HepG2 (cell line): ENCODE measurements at regions not wholly inside any gene's neighbourhood (a gene's known extent, or its start where the extent isn't known, plus 50 kb on each side); places are given as distances from the start of the nearest gene placed in this dataset.

ENCODE experiments used
- BRCA1 ChIP-seq: sonication (generic); formaldehyde crosslinking; IDR thresholded peaks from 2 replicates; pipeline ENCODE4 v1.4.0; 2020; ENCODE audit warnings: missing genetic modification reagents
- CREB1 ChIP-seq, 2 experiments: fragments of 450-650 bp in 1 of 2; IDR thresholded peaks; 2 replicates each; pipeline ENCODE4 v1.6.1; 2016 to 2017; ENCODE audit warnings: control low read depth in 1 of 2, mild to moderate bottlenecking in 1 of 2, missing compliant biosample characterization in 1 of 2, missing genetic modification characterization in 1 of 2
- DPF2 ChIP-seq: sonication (generic); formaldehyde crosslinking; IDR thresholded peaks from 2 replicates; pipeline ENCODE4 v1.4.0; 2020; ENCODE audit warnings: mild to moderate bottlenecking, low read depth, missing genetic modification reagents, borderline replicate concordance
- MAFK ChIP-seq, 2 experiments: IDR thresholded peaks in 1 of 2; conservative IDR thresholded peaks in 1 of 2; 2 replicates each; pipeline ENCODE4 v1.6.1; 2011; ENCODE audit warnings: improper control_type of control experiment in 2 of 2, low read length in 2 of 2
- PHF5A ChIP-seq: IDR thresholded peaks from one replicate; pipeline ENCODE4 v1.6.1; 2018; ENCODE audit warnings: low read depth, missing genetic modification reagents; ENCODE audit not compliant: unreplicated experiment
- POLR2A ChIP-seq, 2 experiments: IDR thresholded peaks; 2 replicates each; pipeline ENCODE4 v1.6.1; 2011; ENCODE audit warnings: low read depth in 2 of 2, low read length in 2 of 2, mild to moderate bottlenecking in 1 of 2, moderate library complexity in 1 of 2; ENCODE audit not compliant: insufficient read depth in 1 of 2
- RFXAP ChIP-seq: sonication (generic); formaldehyde crosslinking; IDR thresholded peaks from 2 replicates; pipeline ENCODE4 v1.4.0; 2020; ENCODE audit warnings: missing genetic modification reagents, borderline replicate concordance
- SALL2 ChIP-seq: sonication (generic); formaldehyde crosslinking; IDR thresholded peaks from 2 replicates; pipeline ENCODE4 v1.8.1; 2023; ENCODE audit warnings: mild to moderate bottlenecking, missing genetic modification reagents, inconsistent platforms
- ZNF501 ChIP-seq: sonication (generic); formaldehyde crosslinking; IDR thresholded peaks from 2 replicates; pipeline ENCODE4 v1.5.1; 2020; ENCODE audit warnings: mild to moderate bottlenecking, moderate library complexity, missing genetic modification reagents
- ZSCAN30 ChIP-seq: sonication (generic); formaldehyde crosslinking; IDR thresholded peaks from 2 replicates; pipeline ENCODE4 v1.5.0; 2020; ENCODE audit warnings: mild to moderate bottlenecking, missing genetic modification reagents
- TF ChIP-seq, protein P1 (sequence below): sonication (generic); formaldehyde crosslinking; IDR thresholded peaks from 2 replicates; pipeline ENCODE4 v1.9.0; 2021; ENCODE audit warnings: missing genetic modification reagents, borderline replicate concordance
- TF ChIP-seq, protein P2 (sequence below): sonication (generic); formaldehyde crosslinking; IDR thresholded peaks from 2 replicates; pipeline ENCODE4 v1.5.0; 2020; ENCODE audit warnings: mild to moderate bottlenecking, missing genetic modification reagents, moderate library complexity
- TF ChIP-seq, protein P3 (sequence below): sonication (generic); formaldehyde crosslinking; IDR thresholded peaks from 2 replicates; pipeline ENCODE4 v1.4.0; 2020; ENCODE audit warnings: missing genetic modification reagents

DNA sequence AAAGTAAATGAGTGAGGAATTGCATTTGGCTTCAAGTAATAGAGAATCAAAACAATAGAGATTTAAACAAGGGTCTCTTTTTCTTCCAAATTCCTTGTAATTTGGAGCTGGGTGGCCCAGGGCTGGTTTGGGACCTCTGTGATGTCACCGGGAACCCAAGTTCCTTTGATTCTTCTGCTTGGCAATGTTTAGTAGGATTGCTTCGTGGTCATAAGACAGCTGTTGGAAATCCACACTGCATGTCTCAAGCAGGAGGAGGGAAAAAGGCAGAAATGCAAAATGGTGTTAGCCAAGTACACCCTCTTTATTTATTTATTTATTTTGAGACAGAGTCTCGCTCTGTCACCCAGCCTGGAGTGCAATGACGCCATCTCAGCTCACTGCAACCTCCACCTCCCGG lies 72.6 kb upstream of the IL12B start:
- TF ChIP-seq, protein P1, sequence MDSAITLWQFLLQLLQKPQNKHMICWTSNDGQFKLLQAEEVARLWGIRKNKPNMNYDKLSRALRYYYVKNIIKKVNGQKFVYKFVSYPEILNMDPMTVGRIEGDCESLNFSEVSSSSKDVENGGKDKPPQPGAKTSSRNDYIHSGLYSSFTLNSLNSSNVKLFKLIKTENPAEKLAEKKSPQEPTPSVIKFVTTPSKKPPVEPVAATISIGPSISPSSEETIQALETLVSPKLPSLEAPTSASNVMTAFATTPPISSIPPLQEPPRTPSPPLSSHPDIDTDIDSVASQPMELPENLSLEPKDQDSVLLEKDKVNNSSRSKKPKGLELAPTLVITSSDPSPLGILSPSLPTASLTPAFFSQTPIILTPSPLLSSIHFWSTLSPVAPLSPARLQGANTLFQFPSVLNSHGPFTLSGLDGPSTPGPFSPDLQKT (CRISPR knock-in tag) = no peak
- TF ChIP-seq, protein P2, sequence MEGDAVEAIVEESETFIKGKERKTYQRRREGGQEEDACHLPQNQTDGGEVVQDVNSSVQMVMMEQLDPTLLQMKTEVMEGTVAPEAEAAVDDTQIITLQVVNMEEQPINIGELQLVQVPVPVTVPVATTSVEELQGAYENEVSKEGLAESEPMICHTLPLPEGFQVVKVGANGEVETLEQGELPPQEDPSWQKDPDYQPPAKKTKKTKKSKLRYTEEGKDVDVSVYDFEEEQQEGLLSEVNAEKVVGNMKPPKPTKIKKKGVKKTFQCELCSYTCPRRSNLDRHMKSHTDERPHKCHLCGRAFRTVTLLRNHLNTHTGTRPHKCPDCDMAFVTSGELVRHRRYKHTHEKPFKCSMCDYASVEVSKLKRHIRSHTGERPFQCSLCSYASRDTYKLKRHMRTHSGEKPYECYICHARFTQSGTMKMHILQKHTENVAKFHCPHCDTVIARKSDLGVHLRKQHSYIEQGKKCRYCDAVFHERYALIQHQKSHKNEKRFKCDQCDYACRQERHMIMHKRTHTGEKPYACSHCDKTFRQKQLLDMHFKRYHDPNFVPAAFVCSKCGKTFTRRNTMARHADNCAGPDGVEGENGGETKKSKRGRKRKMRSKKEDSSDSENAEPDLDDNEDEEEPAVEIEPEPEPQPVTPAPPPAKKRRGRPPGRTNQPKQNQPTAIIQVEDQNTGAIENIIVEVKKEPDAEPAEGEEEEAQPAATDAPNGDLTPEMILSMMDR (CRISPR knock-in tag) = no peak
- TF ChIP-seq SALL2 = no peak
- TF ChIP-seq, protein P3, sequence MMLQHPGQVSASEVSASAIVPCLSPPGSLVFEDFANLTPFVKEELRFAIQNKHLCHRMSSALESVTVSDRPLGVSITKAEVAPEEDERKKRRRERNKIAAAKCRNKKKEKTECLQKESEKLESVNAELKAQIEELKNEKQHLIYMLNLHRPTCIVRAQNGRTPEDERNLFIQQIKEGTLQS = no peak
- no peak for TF ChIP-seq DPF2
- TF ChIP-seq BRCA1 (CRISPR knock-in tag) = no peak
- no peak for TF ChIP-seq MAFK (conservative IDR thresholded peaks at IDR 0.05 in 1 of 2, IDR thresholded peaks at IDR 0.05 in 1 of 2; ENCODE audit: low read length in 2 of 2)
- no peak for TF ChIP-seq POLR2A (IDR thresholded peaks at IDR 0.05; ENCODE audit: insufficient read depth in 1 of 2, low read depth in 2 of 2, low read length in 2 of 2)
- no peak for TF ChIP-seq RFXAP (CRISPR knock-in tag)
- TF ChIP-seq CREB1 (IDR thresholded peaks at IDR 0.05) = no peak
- no peak for TF ChIP-seq CREB1 (CRISPR knock-in tag; IDR thresholded peaks at IDR 0.05)
- no peak for TF ChIP-seq PHF5A (CRISPR knock-in tag)
- no peak for TF ChIP-seq ZSCAN30 (CRISPR knock-in tag)
- TF ChIP-seq ZNF501 (CRISPR knock-in tag) = no peak
